ENCODE measurements at regions not wholly inside any gene's neighbourhood (a gene's known extent, or its start where the extent isn't known, plus 50 kb on each side); places are given as distances from the start of the nearest gene placed in this dataset.

DNA sequence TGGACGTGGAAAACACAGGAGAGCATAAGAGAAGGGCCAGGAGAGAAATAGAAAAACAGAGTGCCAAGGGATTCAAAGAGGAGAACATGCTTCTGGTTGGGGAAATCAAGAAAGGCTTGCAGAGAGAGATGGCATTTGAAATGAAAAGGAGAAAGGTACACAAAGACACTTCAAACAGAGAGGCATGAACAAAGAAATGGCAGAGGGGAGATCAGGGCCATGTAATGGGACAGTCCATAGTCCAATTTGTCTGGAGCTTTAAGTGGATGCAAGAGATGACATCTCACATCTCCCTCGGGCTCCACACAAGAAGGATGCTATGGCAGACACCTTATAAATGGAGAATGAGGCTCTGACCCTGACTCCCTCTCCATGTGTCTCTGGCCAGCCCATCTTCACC, 331.1 kb downstream of the MLLT3 start:
- no peak for DNase-seq

DNA sequence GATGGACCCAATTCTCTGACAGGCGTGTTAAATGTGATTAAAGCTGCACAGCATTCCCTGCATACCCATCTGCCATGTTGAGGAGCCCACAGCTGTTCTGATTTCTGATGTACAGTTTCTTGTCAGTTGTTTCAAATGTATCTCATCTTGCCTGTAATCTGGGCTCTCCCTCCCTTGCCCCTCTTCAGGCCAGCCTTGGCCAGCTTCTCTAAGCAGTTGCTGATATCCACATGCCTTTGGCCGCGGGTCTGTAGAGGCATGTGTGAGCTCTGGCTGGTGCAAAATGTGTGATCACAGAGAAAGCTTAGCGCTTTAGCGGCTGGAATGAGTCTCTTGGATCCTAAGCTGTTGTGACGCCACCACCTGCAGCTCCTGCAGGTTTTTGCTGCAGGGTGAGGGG, 332.0 kb downstream of the MLLT3 start:
- no peak for DNase-seq

DNA sequence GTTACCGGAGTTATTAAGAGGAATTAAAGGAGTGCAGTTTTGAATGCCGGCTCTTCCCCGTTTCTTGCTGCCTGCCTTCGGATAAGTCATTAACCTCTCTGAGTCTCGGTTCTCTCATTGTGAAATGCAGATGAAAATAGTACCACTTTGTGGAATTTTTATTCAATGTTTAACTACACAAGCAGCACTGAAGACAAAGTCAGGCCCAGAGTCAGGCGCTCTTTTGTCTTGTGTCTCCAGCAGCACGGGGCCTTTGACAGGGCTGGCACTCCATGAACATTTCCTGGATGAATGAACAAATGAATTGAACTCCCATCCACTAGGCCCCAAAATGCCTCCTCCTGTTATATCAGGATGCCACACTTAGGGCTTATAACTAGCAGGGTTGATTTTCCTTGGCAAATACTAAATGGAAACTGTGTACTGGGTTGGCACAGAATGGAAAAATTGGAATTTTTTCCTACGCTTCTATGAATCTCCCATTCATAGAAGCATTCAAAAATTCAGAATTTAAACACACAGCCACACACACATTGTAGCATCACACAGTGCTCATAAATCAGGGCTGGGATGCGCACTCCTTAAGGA, 332.8 kb downstream of the MLLT3 start:
- DNase-seq = no peak

DNA sequence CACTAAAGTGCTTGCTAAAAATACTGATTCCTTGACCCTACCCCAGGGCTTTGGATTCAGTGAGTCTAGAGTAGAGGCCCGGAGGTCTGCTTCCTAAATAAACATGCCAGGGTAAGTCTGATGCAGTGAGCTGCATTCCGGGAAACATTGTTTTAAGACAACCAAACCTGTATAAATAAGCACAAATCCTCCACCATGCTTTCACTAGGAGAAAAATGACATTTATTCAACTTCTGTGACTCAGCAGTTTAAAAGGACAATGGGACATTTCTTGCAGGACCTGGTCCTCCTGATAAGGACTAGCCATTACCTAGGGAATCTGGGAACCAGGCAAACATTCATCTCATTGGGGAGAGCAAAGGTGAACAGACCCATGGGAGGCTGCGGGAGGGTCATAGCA, 335.3 kb downstream of the MLLT3 start:
- DNase-seq = no peak

DNA sequence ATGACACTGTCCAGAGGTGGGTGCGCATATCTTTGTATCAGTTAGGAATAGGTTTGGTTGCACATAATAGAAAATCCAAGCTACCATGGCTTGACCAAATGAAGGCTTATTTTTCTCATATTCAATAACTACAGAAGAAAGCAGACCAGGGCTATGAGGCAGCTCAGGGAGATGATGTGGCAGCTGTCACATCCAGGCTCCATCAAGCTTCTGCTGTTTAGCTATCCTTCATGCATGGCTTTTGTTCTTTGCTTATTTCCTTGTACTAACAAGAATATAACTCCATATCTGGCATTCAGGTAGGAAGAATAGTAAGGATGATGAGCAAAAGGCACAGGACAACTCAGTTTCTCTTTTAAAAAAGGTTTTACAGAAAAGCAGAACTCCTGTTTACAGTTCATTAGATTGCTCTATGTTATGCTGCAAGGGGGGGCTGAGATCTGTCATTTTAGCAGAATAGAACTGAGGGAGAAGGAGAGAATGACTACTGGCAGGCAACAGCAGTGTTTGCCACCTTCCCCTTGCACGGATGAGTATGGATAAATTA, 336.1 kb downstream of the MLLT3 start:
- DNase-seq = no peak

DNA sequence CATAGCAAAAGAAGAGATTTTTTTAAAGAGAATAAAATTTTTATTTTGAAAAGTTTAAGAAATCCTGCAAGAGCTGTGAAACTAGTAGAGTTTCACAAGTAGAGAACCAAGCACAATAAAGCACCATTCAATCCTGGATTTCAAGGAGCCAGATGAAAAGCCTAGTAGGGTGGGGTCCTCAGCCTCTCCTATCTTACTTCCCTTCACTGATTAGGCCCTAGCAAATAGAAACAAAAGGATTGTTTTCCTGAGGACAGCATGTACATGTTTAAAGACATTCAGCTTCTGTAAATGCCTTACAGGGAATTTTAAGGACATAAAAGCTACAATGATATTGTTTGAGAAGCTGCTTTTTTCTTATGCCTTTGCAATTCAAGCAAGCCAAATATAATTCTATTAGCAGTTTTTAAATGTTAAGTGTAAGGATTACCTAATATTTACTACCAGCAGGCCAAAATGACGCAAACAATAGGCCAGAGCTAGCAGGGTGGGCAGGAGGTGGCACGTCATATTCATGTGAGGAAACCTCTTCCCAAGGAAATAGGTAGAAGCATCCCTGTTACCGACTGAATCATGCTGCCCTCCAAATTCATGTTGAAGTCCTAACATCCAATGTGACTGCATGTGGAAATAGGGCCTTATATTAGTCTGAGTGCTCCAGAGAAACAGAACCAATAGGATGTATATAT, 337.6 kb downstream of the MLLT3 start:
- DNase-seq = no peak

DNA sequence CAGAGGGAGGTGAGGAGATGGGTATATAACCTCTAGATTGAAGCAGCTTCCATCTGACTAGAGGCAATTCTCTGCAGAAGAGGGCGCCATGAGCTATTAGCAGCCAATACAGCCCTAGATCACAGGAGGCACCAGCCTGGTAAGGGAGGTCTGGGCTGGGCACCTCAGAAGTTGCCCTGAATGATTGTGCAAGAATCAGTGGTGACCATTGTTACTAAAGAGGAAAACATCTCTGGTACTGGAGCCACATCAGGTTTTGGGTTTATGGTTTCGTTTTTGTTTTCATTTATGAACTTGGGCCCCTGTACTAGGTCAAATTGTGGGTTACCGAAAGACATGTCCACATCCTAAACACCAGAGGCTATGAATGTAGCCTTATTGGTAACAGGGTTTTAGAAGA, 342.0 kb downstream of the MLLT3 start:
- DNase-seq = no peak

DNA sequence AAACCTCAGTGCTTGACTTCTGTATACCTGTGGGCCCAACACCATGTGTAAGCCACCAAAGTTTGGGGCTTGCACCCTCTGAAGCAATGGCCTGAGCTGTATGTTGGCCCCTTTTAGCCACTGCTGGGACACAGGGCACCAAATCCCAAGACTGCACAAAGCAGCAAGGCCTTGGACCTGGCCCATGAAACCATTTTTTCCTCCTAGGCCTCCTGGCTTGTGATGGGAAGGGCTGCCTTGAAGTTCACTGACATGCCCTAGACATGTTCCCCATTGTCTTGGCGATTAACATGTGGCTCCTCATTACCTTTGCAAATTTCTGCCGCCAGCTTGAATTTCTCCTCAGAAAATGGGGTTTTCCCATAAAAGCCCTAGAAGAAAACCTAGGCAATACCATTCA, 345.5 kb downstream of the MLLT3 start:
- no peak for DNase-seq

DNA sequence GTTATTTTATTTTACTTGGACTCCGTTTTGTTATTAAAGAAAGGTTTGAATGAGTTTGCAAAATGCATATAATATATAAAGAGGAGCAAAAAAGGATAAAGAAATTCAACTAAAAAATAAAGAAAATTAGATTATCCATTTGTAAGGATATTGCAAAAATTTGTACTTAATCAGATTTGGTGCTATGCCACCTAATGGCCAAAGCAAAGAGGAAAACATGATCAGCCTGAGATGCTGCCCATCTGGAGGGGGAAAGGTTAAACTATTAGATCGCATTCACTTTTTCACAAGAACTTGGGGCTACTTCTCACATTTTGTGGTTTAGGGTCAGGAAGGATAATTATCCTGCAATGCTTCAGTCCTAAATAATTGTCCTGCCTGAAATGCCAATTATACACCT, 350.6 kb downstream of the MLLT3 start:
- DNase-seq = no peak

DNA sequence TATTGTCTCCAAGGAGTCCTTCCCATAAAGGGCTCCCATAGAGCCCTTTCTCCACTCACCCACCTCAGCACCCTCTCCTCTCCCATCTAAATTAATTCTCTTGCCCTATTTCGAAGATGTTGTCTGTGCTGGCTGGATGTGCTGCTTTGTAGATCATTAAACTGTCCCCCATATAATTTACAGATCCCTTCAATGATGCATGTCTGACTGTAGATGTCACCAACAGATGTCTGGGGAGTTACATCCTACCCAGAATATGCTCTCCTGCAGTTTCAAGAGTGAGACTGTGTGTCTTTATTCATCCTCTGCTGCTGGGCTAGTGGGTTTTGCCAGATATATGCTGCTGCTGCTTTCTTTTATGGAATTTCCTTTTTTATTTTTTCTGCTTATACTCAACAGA, 351.2 kb downstream of the MLLT3 start:
- DNase-seq = no peak

DNA sequence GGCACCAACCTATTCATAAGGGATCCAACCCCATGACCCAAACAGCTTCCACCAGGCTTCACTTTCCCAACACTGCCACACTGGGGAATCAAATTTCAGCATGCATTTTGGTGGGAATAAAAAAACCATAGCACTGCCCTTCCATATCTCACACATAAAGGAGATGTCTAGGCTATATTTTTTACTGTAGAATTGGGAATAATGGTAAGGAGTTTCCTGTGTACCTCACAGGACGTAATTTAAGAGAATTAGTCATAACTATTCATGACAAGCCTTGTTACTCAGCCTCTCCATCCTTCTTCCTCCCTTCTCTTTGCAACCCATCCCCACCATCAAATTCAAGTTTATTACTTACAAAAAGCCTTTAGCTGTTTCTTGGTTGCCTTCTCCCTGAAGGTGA, 352.1 kb downstream of the MLLT3 start:
- DNase-seq = no peak

DNA sequence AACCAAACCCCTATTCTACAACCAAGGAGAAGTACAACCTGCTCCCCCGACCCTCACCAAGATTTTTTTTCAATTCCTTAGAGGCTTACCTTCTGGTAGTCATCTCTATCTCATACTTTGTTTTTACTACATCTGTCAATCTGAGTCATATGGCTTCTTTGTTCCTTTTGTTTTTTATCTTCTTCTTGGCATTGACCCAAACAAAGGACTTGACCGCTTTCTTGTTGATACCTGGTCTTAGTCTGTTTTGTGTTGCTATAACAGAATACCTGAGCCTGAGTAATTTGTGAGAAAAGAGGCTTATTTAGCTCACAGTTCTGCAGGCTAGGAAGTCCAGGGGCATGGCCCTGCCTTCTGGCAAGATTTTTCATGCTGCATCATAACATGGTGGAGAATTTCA, 352.7 kb downstream of the MLLT3 start:
- no peak for DNase-seq

DNA sequence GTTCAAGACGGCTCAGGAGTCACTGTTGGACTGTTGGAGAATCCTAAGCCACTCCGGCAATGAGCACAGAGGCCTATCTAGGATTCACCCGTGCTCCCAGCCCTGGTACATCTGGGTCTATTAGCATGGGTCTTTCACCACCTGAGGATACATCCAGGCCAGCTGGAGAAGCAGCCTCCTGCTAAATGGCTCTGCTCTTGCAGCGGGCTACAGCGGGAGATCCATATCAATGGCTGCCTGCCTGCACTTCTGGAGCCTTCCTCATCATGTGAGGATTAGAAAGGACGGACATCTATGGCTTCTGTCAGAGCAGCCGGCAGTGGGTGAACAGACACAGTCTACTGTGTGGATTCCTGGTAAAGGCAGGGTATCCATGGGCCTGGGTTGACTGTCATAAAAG, 357.4 kb downstream of the MLLT3 start:
- DNase-seq = no peak

DNA sequence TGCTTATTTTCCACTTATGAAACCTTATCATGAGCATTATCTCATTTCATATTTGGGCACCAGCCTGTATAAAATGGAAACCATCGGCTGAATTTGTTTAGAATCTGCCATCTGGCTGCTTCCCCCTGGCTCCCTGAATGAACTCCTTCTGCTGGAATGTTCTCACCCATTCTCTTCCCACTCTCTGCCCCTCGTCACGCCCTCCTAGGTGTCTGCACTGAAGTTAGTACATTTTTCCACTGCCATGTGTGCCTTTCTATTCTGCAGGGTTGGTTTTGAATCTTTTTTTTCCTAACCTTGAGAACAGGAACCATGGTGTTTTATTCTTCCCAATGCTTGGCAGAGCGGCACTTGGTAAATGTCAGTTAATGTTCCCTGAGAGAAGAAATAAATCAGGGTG, 359.7 kb downstream of the MLLT3 start:
- no peak for DNase-seq

DNA sequence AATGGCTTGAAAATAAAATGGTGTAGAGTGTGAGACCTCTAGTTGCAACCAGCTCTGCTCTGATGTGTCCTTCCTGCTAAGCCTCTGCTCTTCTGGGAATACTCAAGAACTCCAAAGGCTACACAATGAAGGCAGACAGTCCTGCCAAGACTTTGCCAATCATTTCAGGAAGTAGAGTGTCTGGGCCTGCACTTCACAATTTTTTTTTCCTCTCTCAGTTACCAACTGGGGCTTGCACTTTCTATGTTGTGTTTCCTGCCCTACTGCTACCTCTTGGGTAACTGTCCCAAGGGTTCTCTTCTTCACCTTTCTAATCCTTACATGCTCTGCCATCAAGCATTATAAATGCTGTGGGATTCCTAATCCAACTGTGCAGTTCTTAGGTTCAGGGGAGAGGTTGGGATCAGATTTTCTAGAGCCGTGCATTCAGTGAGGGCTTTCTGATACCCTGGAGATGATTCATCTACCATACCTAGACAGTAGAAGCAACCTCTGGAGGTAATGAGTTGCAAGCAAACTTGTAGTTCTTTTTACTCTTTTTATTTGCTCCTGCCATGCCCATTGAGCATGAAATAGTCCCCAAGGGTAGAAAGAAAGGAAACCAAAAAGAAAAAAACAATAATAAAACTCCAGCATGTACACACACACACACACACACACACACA, 365.9 kb downstream of the MLLT3 start:
- no peak for DNase-seq

DNA sequence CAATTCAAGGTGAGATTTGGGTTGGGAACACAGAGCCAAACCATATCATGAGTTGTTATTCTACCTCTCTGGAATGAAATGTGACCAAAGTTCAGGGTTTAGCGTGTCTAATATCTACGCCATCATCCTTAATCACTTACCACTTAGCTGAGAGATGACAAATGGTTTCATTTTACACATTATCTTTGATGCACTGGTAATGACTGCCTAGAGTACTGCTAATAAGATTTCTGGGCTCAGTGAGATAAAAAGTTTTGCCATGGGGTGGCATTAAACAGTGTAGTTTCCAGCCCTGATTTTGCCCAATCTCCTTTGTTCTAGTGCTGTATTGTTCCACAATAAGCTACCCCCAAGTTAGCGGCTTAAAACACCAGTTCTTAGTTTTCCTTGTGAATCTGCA, 367.2 kb downstream of the MLLT3 start:
- no peak for DNase-seq

DNA sequence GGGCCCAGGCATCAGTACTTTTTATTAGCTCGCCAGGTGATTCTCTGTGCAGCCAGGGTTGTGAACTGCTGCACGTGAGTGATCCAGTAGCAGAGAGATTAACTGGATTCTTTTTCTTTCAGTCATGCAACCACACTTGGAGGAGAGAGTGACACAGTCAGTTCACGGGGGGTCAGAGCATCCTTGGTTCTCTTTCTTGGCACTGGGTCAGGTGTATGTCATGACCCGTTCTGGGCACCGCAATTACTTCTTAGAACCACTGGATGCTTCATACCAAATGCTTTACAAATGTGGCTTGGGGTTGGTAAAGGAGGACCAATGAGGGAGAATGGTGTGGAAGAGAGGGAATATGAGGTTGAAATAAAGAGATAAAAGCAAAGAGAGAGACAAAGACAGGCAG, 368.7 kb downstream of the MLLT3 start:
- no peak for DNase-seq

DNA sequence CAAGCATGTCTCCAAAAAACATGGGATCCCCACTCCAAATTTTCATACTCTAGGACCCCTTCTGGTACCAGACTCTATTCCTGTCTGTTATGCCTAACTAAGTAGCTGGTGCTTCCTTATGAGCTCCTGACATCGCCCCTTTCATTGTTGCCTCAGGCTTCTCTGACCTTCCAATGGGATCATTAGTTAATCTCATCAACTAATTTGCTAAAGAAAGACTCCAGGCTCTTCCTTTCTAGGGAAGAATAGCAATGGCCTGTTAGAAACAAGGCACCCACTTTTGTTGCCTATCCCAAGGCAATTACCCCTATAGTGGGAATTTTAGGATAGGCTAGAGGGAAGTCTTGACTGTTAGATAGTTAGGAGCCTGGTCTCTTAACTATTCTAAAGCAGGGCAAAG, 369.5 kb downstream of the MLLT3 start:
- DNase-seq = no peak

DNA sequence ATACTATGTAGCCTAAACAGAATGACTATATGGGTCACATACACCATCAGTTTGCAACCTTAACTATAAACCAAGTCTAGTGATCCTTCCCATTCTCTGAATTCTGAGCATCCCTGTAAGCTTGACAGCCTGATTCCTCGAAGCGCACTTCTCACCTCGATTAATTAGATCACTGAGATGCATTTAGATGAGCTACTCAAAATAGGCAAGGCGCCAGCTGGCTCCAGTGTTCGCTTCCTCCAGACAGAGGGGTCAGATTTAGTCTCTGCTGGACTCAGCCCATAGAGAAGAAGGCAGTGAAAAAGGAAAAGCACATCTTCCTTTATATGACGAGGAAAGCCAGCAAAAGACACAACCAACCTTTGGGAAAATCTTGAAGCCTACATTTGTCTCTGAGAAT, 371.5 kb downstream of the MLLT3 start:
- no peak for DNase-seq

DNA sequence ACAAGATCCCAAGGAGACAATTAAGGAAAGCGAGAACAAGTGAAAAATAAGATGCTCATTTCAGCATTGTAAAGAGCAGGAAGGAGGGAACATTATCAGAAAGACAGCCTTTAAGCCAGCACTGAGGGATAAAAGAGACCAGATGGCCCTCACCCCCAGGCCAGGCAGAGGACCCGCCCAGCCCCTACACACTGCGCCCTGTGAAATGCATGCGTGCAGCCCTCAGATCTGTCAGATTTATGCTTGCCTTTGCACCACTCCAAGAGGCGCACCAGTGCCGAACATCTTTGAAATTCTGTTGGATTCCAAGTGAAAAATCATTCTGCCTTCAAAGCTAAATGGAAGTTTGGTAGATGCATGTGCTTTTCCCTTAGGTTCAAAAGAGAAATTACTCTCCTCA, 378.0 kb downstream of the MLLT3 start:
- no peak for DNase-seq

DNA sequence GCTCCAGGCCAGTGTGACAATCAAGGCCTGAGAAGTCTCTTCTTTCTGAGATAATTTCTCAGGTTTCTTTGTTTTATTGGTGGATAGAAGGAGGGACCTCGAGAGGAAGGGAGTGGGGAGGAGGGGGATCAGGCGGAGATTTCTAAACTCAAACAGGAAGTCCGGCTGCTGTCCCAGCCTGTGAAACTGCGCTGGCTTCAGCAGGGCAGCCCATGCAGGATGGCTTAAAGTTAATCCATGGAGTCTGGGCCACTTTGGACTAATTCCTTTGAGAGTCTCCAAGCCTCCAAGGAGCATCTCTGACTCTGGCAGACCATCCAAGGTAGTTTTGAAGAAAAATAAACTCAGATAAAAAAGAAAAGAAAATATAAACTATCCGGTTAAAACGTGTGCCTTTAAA, 378.5 kb downstream of the MLLT3 start:
- no peak for DNase-seq

DNA sequence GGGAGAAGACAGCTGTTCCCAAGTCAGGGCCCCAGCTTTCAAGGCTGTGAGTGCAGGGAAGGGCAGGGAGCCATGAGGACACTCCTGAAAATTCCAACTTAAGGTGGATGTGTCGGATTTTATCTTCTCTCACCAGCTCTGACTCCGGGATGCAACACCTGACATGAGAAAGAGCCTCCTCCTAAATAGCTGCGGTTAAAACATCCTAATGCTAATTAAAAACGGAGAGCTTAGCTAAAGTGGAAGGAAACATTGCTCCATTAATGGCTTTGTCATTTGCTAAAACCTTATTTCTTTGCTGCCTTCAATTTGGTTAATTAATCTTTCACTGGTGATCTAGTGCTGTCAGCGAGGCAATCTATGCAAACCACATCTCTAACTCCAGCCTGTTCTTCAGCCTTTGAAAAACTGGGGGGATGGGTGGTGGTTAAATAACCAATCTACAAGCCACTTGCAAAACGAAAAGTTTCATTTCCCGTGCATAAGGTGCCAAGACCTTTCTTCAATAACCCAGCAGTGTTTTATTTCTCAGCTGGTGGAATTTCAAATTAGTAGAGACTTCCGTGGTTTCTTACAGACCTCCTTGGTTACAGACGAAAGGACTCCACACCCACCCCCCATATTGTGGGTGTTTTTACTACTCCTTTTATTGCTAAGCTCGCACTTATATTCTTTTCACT, 379.6 kb downstream of the MLLT3 start:
- no peak for DNase-seq

DNA sequence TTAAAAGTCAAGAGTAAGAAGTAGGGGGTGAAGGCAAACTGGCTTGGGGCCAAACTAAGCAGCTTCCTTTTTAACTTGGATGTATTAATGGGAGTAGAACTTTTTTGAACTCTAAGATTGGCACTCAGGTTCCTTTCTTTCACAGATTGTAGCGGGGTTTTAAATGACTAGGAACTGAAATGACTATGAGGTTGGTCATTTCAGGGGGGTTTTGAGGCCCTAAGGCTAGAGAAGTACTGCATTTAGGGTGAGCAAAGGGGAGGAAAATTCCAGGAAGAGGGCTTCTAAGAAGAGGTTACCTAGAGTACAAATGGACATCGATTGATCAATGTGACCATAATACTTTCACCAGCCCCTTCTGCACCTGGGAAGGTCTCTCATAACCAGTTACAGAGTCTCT, 381.8 kb downstream of the MLLT3 start:
- DNase-seq = no peak

DNA sequence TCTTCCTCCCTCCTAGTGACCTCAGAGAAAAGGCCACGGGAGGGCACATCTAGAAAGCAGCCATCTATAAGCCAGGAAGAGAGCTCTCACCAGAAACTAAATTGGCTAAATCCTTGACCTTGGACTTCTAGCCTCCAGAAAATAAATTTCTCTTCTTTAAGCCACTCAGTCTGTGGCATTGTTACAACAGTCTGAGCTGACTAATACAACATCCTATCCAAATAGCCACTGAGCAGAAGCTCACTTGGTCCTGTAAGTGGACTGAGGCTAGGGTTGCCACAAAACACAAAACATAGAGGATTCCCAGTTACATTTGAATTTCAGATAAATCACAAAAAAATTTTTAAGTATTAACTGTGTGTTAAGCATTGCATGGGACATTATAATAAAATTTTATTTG, 383.4 kb downstream of the MLLT3 start:
- no peak for DNase-seq
